ENCODE measurements at regions not wholly inside any gene's neighbourhood (a gene's known extent, or its start where the extent isn't known, plus 50 kb on each side); places are given as distances from the start of the nearest gene placed in this dataset.

GRCh38 chr2:37809931-37810570, 115.0 kb upstream of the RMDN2 start:
- no peak for DNase-seq

GRCh38 chr2:37812414-37812813, 112.7 kb upstream of the RMDN2 start:
- no peak for DNase-seq

GRCh38 chr2:37812941-37813730, 112.0 kb upstream of the RMDN2 start:
- DNase-seq, result no peak

- DNase-seq, result no peak
These were observed 109.1 kb upstream of the RMDN2 start for GRCh38 chr2:37816036-37816435.

GRCh38 chr2:37816686-37817085, 108.4 kb upstream of the RMDN2 start:
- no peak for DNase-seq

- no peak for DNase-seq
These were observed 105.9 kb upstream of the RMDN2 start for GRCh38 chr2:37819186-37819585.

GRCh38 chr2:37820471-37820986, 104.6 kb upstream of the RMDN2 start:
- no peak for DNase-seq

GRCh38 chr2:37825586-37825985, 99.5 kb upstream of the RMDN2 start:
- no peak for DNase-seq

- no peak for DNase-seq
These were observed 98.5 kb upstream of the RMDN2 start for GRCh38 chr2:37826611-37827010.

- no peak for DNase-seq
These were observed 97.6 kb upstream of the RMDN2 start for GRCh38 chr2:37827455-37827854.

- DNase-seq, result peak; percentile 29 to 50 (median 31)
These were observed 97.1 kb upstream of the RMDN2 start for GRCh38 chr2:37827911-37828511.

GRCh38 chr2:37829202-37829601, 95.9 kb upstream of the RMDN2 start:
- peak; percentile 91 to 95 (median 93) for DNase-seq

- no peak for DNase-seq
These were observed 95.3 kb upstream of the RMDN2 start for GRCh38 chr2:37829616-37830395.

GRCh38 chr2:37830636-37831035, 94.5 kb upstream of the RMDN2 start:
- DNase-seq, result no peak

- no peak for DNase-seq
These were observed 93.9 kb upstream of the RMDN2 start for GRCh38 chr2:37831081-37831780.

- DNase-seq, result peak; percentile 88 to 95 (median 93)
These were observed 92.4 kb upstream of the RMDN2 start for GRCh38 chr2:37832590-37833197.

GRCh38 chr2:37833423-37833822, 91.7 kb upstream of the RMDN2 start:
- peak; percentile 60 to 76 (median 73) for DNase-seq

GRCh38 chr2:37836270-37836669, 88.8 kb upstream of the RMDN2 start:
- DNase-seq, result no peak

- no peak for DNase-seq
These were observed 88.4 kb upstream of the RMDN2 start for GRCh38 chr2:37836711-37837110.

- no peak for DNase-seq
These were observed 87.3 kb upstream of the RMDN2 start for GRCh38 chr2:37837628-37838328.

- DNase-seq, result no peak
These were observed 86.4 kb upstream of the RMDN2 start for GRCh38 chr2:37838541-37839167.

Measured in suppressor macrophage treated with lipopolysaccharide for 1 hour (primary cell).